ENCODE measurements at regions not wholly inside any gene's neighbourhood (a gene's known extent, or its start where the extent isn't known, plus 50 kb on each side); places are given as distances from the start of the nearest gene placed in this dataset.

DNA sequence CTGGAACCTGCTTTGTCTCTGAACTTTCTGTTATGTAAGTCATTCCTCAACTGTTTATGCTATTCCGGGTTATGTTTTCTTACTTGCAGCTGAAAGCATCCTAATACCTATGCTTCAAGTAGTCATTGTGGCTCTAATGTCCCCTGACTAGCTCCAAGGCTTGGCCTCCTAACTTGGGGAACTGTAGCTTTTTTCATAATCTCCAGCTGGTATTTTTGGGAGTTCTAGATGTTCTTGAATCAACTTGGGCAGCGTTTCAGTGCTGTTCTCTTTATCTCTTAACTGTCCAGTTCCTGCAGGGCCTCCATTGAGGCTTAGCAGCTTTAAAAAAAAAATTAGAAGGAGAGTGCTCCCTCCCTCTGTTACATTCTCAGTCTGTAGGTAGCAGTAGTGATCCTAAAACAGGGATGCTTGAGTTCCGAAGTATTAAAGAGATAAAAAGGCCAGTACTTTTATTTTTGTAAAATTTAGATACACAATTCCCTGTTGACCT, 100.0 kb upstream of the ACTBL2 start:
- Histone ChIP-seq H3K27ac (replicated peaks) (no peak overlapping the region), H3K4me3 (replicated peaks; ENCODE audit: insufficient read depth, low read length) (no peak overlapping the region), H3K27me3 (ENCODE audit: insufficient read depth, poor library complexity, severe bottlenecking) (no peaks in the 10 kb centered on the region)
- no peak for DNase-seq (ENCODE audit: low read depth in 1 of 2, low spot score in 1 of 2)
- no peak for TF ChIP-seq SPI1 (IDR thresholded peaks at IDR 0.05; ENCODE audit: borderline replicate concordance, low read depth)
- TF ChIP-seq, protein P1, sequence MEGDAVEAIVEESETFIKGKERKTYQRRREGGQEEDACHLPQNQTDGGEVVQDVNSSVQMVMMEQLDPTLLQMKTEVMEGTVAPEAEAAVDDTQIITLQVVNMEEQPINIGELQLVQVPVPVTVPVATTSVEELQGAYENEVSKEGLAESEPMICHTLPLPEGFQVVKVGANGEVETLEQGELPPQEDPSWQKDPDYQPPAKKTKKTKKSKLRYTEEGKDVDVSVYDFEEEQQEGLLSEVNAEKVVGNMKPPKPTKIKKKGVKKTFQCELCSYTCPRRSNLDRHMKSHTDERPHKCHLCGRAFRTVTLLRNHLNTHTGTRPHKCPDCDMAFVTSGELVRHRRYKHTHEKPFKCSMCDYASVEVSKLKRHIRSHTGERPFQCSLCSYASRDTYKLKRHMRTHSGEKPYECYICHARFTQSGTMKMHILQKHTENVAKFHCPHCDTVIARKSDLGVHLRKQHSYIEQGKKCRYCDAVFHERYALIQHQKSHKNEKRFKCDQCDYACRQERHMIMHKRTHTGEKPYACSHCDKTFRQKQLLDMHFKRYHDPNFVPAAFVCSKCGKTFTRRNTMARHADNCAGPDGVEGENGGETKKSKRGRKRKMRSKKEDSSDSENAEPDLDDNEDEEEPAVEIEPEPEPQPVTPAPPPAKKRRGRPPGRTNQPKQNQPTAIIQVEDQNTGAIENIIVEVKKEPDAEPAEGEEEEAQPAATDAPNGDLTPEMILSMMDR (IDR thresholded peaks at IDR 0.05; ENCODE audit: insufficient read depth, low read length) = no peak

DNA sequence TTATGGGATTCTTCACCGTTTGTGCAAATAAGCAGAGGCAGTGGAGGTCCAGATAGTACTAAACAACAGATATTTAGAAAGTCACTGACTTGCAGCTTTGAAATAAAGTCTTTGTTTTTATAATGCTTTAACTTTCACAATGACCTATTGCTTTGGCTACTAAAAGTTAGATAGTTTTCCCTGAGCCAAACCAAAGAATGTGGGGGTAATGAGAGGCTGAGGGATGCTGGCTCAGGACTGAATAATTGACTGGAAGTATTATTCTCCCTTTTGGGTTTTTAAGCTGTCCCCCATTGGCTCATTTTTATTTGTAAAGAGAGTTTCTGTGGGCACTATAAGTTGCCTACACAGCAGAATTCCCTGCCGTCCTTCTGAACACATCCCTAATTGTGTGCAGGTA, 99.2 kb upstream of the ACTBL2 start:
- Histone ChIP-seq H3K27ac (replicated peaks) (no peak overlapping the region), H3K4me3 (replicated peaks; ENCODE audit: insufficient read depth, low read length) (no peak overlapping the region), H3K27me3 (ENCODE audit: insufficient read depth, poor library complexity, severe bottlenecking) (no peaks in the 10 kb centered on the region)
- TF ChIP-seq, protein P1 (IDR thresholded peaks at IDR 0.05; ENCODE audit: insufficient read depth, low read length) = no peak
- TF ChIP-seq, protein P2, sequence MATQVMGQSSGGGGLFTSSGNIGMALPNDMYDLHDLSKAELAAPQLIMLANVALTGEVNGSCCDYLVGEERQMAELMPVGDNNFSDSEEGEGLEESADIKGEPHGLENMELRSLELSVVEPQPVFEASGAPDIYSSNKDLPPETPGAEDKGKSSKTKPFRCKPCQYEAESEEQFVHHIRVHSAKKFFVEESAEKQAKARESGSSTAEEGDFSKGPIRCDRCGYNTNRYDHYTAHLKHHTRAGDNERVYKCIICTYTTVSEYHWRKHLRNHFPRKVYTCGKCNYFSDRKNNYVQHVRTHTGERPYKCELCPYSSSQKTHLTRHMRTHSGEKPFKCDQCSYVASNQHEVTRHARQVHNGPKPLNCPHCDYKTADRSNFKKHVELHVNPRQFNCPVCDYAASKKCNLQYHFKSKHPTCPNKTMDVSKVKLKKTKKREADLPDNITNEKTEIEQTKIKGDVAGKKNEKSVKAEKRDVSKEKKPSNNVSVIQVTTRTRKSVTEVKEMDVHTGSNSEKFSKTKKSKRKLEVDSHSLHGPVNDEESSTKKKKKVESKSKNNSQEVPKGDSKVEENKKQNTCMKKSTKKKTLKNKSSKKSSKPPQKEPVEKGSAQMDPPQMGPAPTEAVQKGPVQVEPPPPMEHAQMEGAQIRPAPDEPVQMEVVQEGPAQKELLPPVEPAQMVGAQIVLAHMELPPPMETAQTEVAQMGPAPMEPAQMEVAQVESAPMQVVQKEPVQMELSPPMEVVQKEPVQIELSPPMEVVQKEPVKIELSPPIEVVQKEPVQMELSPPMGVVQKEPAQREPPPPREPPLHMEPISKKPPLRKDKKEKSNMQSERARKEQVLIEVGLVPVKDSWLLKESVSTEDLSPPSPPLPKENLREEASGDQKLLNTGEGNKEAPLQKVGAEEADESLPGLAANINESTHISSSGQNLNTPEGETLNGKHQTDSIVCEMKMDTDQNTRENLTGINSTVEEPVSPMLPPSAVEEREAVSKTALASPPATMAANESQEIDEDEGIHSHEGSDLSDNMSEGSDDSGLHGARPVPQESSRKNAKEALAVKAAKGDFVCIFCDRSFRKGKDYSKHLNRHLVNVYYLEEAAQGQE (IDR thresholded peaks at IDR 0.05; ENCODE audit: insufficient replicate concordance, low read depth) = no peak
- no peak for TF ChIP-seq POLR2AphosphoS5 (IDR thresholded peaks at IDR 0.05; ENCODE audit: low read depth)
- no peak for TF ChIP-seq GABPA (IDR thresholded peaks at IDR 0.05; ENCODE audit: low read depth)
- no peak for TF ChIP-seq SPI1 (IDR thresholded peaks at IDR 0.05; ENCODE audit: borderline replicate concordance, low read depth)
- no peak for DNase-seq (ENCODE audit: low read depth in 1 of 2, low spot score in 1 of 2)

DNA sequence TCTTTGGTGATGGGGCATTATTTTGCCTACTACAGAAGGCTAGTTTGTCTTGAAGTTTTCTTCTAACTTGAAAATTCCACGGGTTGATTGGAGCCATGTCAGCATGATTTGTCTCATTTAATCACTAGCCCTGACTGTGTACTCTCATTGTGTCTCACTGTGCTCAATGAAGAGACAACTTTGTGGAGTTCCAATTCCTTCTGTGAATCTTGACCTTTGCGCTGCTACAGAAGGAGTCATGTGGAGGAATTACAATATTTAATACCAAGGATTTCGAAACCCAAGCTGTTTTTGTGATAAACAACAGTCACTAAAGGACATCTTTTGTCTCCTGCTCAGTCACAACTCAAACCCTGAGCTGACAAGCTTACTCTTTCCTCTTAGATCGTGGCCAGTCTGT, 98.6 kb upstream of the ACTBL2 start:
- DNase-seq (ENCODE audit: low read depth in 1 of 2, low spot score in 1 of 2) = no peak
- TF ChIP-seq GABPA (IDR thresholded peaks at IDR 0.05; ENCODE audit: low read depth) = no peak
- TF ChIP-seq, protein P1 (IDR thresholded peaks at IDR 0.05; ENCODE audit: insufficient read depth, low read length) = no peak
- TF ChIP-seq POLR2AphosphoS5 (IDR thresholded peaks at IDR 0.05; ENCODE audit: low read depth) = no peak
- TF ChIP-seq, protein P2 (IDR thresholded peaks at IDR 0.05; ENCODE audit: insufficient replicate concordance, low read depth) = no peak
- TF ChIP-seq SPI1 (IDR thresholded peaks at IDR 0.05; ENCODE audit: borderline replicate concordance, low read depth) = no peak
- Histone ChIP-seq H3K27me3 (ENCODE audit: insufficient read depth, poor library complexity, severe bottlenecking) (no peaks in the 10 kb centered on the region), H3K4me3 (replicated peaks; ENCODE audit: insufficient read depth, low read length) (no peak overlapping the region), H3K27ac (replicated peaks) (no peak overlapping the region)
